Activated CD4-positive, alpha-beta T cell treated with anti-CD3 and anti-CD28 coated beads, Interleukin-2, Interleukin-6, amounts not matched to agents 100 ng/mL and 50 ng/mL, durations not matched to agents 16 hours and 8 hours (primary cell): ENCODE measurements at regions not wholly inside any gene's neighbourhood (a gene's known extent, or its start where the extent isn't known, plus 50 kb on each side); places are given as distances from the start of the nearest gene placed in this dataset.

Experiments used
- DNase-seq: peaks from one replicate; pipeline ENCODE4 v3.0.0-alpha.2; 2020

DNA sequence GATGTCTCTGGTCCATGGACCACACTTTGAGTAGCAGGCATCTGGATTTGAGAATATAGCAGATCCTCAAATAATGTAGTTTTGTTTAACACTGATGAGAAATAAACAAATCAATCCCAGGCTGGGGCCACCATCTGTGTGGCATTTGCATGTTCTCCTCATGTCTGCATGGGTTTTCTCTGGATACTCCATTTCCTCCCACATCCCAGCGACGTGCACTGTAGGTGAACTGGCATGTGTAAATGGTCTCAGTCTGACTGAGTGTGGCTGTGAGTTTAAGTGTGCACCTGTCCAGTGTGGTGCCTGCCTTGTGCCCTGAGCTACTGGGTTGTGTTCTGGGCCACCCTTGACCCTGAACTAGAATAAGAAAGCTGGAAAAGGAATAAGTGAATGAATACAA, 66.3 kb upstream of the NANOGP8 start:
- DNase-seq = no peak

- DNase-seq = no peak
Measured at GRCh38 chr15:35150361-35150760, 65.3 kb upstream of the NANOGP8 start.

DNA sequence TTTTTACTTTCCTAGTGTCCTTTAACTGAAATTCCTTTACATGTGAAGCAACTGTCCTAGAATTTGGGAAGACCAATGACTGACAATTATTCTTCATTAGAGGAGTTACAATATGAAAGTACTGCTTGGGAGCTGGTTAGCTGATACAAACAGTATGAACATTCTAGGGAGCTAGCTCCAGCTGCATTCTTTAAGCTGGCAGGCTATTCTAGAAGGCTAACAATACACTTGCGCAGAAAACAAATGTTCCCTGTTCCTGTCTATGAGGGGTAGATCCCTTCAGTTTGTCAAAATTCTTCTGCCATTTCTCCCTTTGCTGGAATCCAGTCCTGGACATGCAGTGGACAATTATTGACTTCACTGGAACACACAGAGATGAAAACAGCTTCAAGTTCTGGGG, 60.2 kb upstream of the NANOGP8 start:
- DNase-seq = no peak

DNA sequence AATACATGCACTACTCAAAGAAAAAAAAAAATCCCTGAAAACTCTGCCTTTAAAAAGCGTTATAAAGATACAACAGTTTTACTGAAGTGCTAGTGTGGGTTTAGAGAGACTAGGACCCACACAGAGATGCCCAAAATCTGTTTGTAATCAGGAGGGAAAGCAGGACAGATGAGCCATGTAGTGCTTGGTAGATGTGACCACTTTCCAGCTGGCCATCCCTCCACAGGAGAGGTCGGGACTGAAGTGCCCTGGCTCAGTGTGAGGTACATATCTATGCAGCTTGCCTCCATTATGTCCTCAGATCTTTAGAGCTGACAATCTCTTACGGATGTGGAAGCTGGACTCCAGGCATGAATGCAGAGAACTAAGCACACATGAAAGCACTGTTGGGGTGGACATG, 57.5 kb upstream of the NANOGP8 start:
- no peak for DNase-seq

GRCh38 chr15:35141743-35142471, 56.8 kb upstream of the NANOGP8 start:
- DNase-seq = no peak

GRCh38 chr15:35139822-35140221, 54.7 kb upstream of the NANOGP8 start:
- no peak for DNase-seq

DNA sequence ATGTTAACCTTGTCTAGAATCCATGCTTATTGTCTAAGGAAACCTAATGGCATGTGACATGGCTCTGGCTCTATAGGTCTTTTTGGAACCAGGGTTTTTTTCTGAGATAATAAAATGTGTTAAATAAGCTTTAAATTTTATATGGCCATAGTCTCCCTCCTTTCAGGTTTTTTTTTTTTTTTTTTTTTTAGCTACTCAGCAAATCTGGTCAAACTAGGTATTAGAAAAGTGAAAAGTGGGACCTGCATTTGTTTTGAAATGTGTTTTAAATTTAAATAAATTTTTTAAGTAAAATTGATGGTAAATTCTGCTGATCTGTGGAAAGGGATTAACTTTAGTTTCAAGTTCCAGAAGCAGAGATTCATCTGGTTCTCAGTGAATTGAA, 52.1 kb upstream of the NANOGP8 start:
- DNase-seq = no peak

GRCh38 chr15:35136321-35137189, 51.5 kb upstream of the NANOGP8 start:
- no peak for DNase-seq
